ENCODE measurements at regions not wholly inside any gene's neighbourhood (a gene's known extent, or its start where the extent isn't known, plus 50 kb on each side); places are given as distances from the start of the nearest gene placed in this dataset.

- TF ChIP-seq CTCF (IDR thresholded peaks at IDR 0.05; ENCODE audit: low read depth, low read length) (no peak), EZH2phosphoT487 (IDR thresholded peaks at IDR 0.05; ENCODE audit: low read depth) (no peak)
Measured at GRCh38 chr3:154657218-154657617, 227.2 kb upstream of the GPR149 start.
